OCI-LY7 (cell line): ENCODE measurements at regions not wholly inside any gene's neighbourhood (a gene's known extent, or its start where the extent isn't known, plus 50 kb on each side); places are given as distances from the start of the nearest gene placed in this dataset.

Experiments
- BruUV-seq: library from RNA; stranded (reverse); fragments of 400-500 nt; replicated peaks from 2 replicates; lab custom pipeline; 2021; lab: Mats Ljungman, UMichigan
- CTCF ChIA-PET: fragments of 300-600 bp; sonication (Branson Sonifier 250); formaldehyde crosslinking; loops from one replicate; lab custom pipeline; 2022; ENCODE audit warnings: antibody characterized with exemption; ENCODE audit not compliant: unreplicated experiment; lab: Charles Lee
- POLR2A ChIA-PET: fragments of 300-600 bp; sonication (Branson Sonifier 250); formaldehyde crosslinking; loops from one replicate; lab custom pipeline; 2022; ENCODE audit warnings: antibody characterized with exemption; lab: Charles Lee
- DNase-seq: peaks from one replicate; pipeline ENCODE4 v3.0.0-alpha.2; 2015; ENCODE audit warnings: low spot score
- H2AFZ ChIP-seq: fragments of 200-600 bp; sonication (generic), shearing (Covaris generic); 2 replicates; pipeline ENCODE4 v1.6.1; 2014; ENCODE audit warnings: mild to moderate bottlenecking, antibody characterized with exemption, low read length, moderate library complexity
- H3K27ac ChIP-seq: fragments of 200-600 bp; sonication (generic); 2 replicates; pipeline ENCODE4 v1.5.1; 2014; ENCODE audit warnings: mixed run types, low read depth, mild to moderate bottlenecking, moderate library complexity, low read length, inconsistent platforms; ENCODE audit not compliant: poor library complexity, severe bottlenecking
- H3K36me3 ChIP-seq: fragments of 200-600 bp; sonication (generic); 2 replicates; pipeline ENCODE4 v1.6.1; 2014; ENCODE audit warnings: mild to moderate bottlenecking, antibody characterized with exemption, low read length, moderate library complexity, mixed read lengths; ENCODE audit not compliant: insufficient read depth
- H3K4me1 ChIP-seq: fragments of 200-600 bp; sonication (generic); 2 replicates; pipeline ENCODE4 v1.5.1; 2014; ENCODE audit warnings: mild to moderate bottlenecking, low read length; ENCODE audit not compliant: insufficient read depth, poor library complexity, severe bottlenecking
- H3K4me2 ChIP-seq: fragments of 200-600 bp; sonication (generic); 2 replicates; pipeline ENCODE4 v1.6.1; 2014; ENCODE audit warnings: mild to moderate bottlenecking, low read length
- H3K4me3 ChIP-seq: fragments of 200-600 bp; sonication (generic); 2 replicates; pipeline ENCODE4 v1.5.1; 2014; ENCODE audit warnings: mild to moderate bottlenecking, low read depth, low read length; ENCODE audit not compliant: poor library complexity, severe bottlenecking
- H3K79me2 ChIP-seq: fragments of 200-600 bp; sonication (generic); 2 replicates; pipeline ENCODE4 v1.6.1; 2016; ENCODE audit warnings: low read depth, mild to moderate bottlenecking, low read length, moderate library complexity, mixed read lengths; ENCODE audit not compliant: insufficient read depth
- H3K9me2 ChIP-seq: fragments of 200-600 bp; sonication (generic); 2 replicates; pipeline ENCODE4 v1.6.1; 2016; ENCODE audit warnings: mild to moderate bottlenecking, low read length, mixed read lengths; ENCODE audit not compliant: insufficient read depth
- H3K9me3 ChIP-seq: fragments of 200-600 bp; sonication (generic); 2 replicates; pipeline ENCODE4 v1.6.1; 2014; ENCODE audit warnings: mild to moderate bottlenecking, mixed run types, low read length, mixed read lengths
- H4K20me1 ChIP-seq: fragments of 200-600 bp; sonication (generic); 2 replicates; pipeline ENCODE4 v1.6.1; 2014; ENCODE audit warnings: mild to moderate bottlenecking, antibody characterized with exemption, low read length, moderate library complexity, mixed read lengths; ENCODE audit not compliant: insufficient read depth
- CTCF ChIP-seq: fragments of 200-600 bp; sonication (generic); conservative IDR thresholded peaks from 2 replicates; pipeline ENCODE4 v1.5.1; 2014; ENCODE audit warnings: mild to moderate bottlenecking, antibody characterized with exemption, low read length, moderate library complexity, mixed read lengths
- EZH2phosphoT487 ChIP-seq: fragments of 200-600 bp; sonication (generic); IDR thresholded peaks from 2 replicates; pipeline ENCODE4 v1.6.1; 2018; ENCODE audit warnings: low read depth, borderline replicate concordance, mild to moderate bottlenecking, mixed run types, antibody characterized with exemption, low read length, moderate library complexity, mixed read lengths
- intact Hi-C: fragments of 100-400 bp; cut with micrococcal nuclease; formaldehyde crosslinking; loops from one replicate; pipeline ENCODE4 v1.10.0; 2022; ENCODE audit not compliant: unreplicated experiment

- no peak overlapping the region for H3K4me3 ChIP-seq
- no peak overlapping the region for H3K4me2 ChIP-seq
Observed at GRCh38 chr7:121505021-121505420, 108.9 kb upstream of the FAM3C start.

GRCh38 chr7:121504482-121504881 lies 108.4 kb upstream of the FAM3C start:
- peaks cover 8% of the 10 kb centered on the region; the same call in 1 of the 2 replicates for H3K9me3 ChIP-seq
- no peaks in the 10 kb centered on the region for H3K4me1 ChIP-seq
- no peaks in the 10 kb centered on the region for H3K9me2 ChIP-seq
- no peaks in the 10 kb centered on the region for H3K79me2 ChIP-seq
- no TSS peak for BruUV-seq
- H4K20me1 ChIP-seq: no peaks in the 10 kb centered on the region
- H3K4me2 ChIP-seq: no peak overlapping the region
- H2AFZ ChIP-seq: no peak overlapping the region; the same call in 1 of the 2 replicates
- ChIA-PET POLR2A (interaction anchor here (0.6 to 1.9 kb wide), 3 partner anchors 10 to 1091 kb away, joined by 3 to 5 read pairs (median 4); no protein-coding TSS in a partner anchor), CTCF (no interaction called here)
- no peak for TF ChIP-seq EZH2phosphoT487
- TF ChIP-seq CTCF: no peak
- DNase-seq: no peak
- intact Hi-C loops: no loop called here
- no peak overlapping the region for H3K4me3 ChIP-seq
- H3K36me3 ChIP-seq: no peaks in the 10 kb centered on the region
- no peak overlapping the region for H3K27ac ChIP-seq

More at GRCh38 chr7:121505021-121505420, 108.9 kb upstream of the FAM3C start:
- BruUV-seq: no TSS peak
- H3K9me2 ChIP-seq: no peaks in the 10 kb centered on the region
- CTCF ChIA-PET: no interaction called here
- H3K79me2 ChIP-seq: no peaks in the 10 kb centered on the region
- POLR2A ChIA-PET: interaction anchor here (1.9 kb wide), 1 partner anchor 9 kb away, joined by 5 read pairs; no protein-coding TSS in a partner anchor
- intact Hi-C loops: no loop called here
- peak; percentile 6 for DNase-seq
- no peaks in the 10 kb centered on the region for H3K4me1 ChIP-seq
- H3K9me3 ChIP-seq: peaks cover 10% of the 10 kb centered on the region; the same call in 1 of the 2 replicates
- H4K20me1 ChIP-seq: no peaks in the 10 kb centered on the region
- no peak for TF ChIP-seq EZH2phosphoT487
- no peak for TF ChIP-seq CTCF
- no peaks in the 10 kb centered on the region for H3K36me3 ChIP-seq
- no peak overlapping the region for H3K27ac ChIP-seq
- H2AFZ ChIP-seq: peak overlapping the region; percentile 41; the same call in 1 of the 2 replicates

GRCh38 chr7:121503730-121504129 lies 107.6 kb upstream of the FAM3C start:
- TF ChIP-seq EZH2phosphoT487 (no peak), CTCF (no peak)
- Histone ChIP-seq H3K4me3 (no peak overlapping the region), H3K4me1 (no peaks in the 10 kb centered on the region), H3K4me2 (no peak overlapping the region), H2AFZ (no peak overlapping the region), H3K9me3 (peaks cover 8% of the 10 kb centered on the region; the same call in 1 of the 2 replicates), H4K20me1 (no peaks in the 10 kb centered on the region), H3K9me2 (no peaks in the 10 kb centered on the region), H3K79me2 (no peaks in the 10 kb centered on the region), H3K27ac (no peak overlapping the region), H3K36me3 (no peaks in the 10 kb centered on the region)
- no TSS peak for BruUV-seq
- intact Hi-C loops: no loop called here
- CTCF ChIA-PET: no interaction called here
- no peak for DNase-seq
- POLR2A ChIA-PET: interaction anchor here (0.6 to 1.9 kb wide), 3 partner anchors 10 to 1090 kb away, joined by 3 to 5 read pairs (median 4); no protein-coding TSS in a partner anchor
